GM13977 (cell line): ENCODE measurements at regions not wholly inside any gene's neighbourhood (a gene's known extent, or its start where the extent isn't known, plus 50 kb on each side); places are given as distances from the start of the nearest gene placed in this dataset.

ENCODE experiments used
- DNase-seq: peaks from one replicate; pipeline ENCODE4 v3.0.0; 2012; ENCODE audit warnings: low spot score
- in situ Hi-C: fragments of 300-500 bp; cut with MboI; formaldehyde crosslinking; loops from one replicate; pipeline ENCODE4 v1.12.0; 2022; ENCODE audit warnings: low sequenced_read_pairs, low pct_unique_long_range_greater_than_20kb, mixed read lengths, inconsistent platforms; ENCODE audit not compliant: unreplicated experiment
- TF ChIP-seq, protein P1 (sequence below): IDR thresholded peaks from 2 replicates; pipeline ENCODE4 v1.5.1; 2012; ENCODE audit warnings: mild to moderate bottlenecking, control low read depth; ENCODE audit not compliant: insufficient read depth; ENCODE audit errors: extremely low read depth, missing control alignments

DNA sequence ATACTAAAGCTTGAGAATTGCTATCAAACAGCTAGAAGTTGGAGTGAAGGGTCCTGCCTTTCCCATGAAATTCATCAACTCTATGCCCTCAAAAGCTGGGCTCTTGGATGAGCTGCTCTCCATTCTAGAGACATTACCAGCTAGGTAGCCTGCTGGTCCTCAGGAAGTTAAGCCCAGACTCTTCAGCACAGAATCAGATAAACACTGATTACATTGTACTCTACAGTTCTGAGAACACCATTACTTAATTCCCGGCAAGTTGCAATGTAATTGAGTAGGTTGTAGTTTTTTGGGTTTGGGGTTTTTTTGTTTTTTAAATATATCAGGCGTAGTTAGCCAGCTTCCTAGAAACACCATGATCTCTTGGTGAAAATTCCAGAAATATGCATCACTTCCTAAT is 84.1 kb upstream of the PIK3CG start:
- TF ChIP-seq, protein P1, sequence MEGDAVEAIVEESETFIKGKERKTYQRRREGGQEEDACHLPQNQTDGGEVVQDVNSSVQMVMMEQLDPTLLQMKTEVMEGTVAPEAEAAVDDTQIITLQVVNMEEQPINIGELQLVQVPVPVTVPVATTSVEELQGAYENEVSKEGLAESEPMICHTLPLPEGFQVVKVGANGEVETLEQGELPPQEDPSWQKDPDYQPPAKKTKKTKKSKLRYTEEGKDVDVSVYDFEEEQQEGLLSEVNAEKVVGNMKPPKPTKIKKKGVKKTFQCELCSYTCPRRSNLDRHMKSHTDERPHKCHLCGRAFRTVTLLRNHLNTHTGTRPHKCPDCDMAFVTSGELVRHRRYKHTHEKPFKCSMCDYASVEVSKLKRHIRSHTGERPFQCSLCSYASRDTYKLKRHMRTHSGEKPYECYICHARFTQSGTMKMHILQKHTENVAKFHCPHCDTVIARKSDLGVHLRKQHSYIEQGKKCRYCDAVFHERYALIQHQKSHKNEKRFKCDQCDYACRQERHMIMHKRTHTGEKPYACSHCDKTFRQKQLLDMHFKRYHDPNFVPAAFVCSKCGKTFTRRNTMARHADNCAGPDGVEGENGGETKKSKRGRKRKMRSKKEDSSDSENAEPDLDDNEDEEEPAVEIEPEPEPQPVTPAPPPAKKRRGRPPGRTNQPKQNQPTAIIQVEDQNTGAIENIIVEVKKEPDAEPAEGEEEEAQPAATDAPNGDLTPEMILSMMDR: no peak
- no peak for DNase-seq
- in situ Hi-C loops: no loop called here

DNA sequence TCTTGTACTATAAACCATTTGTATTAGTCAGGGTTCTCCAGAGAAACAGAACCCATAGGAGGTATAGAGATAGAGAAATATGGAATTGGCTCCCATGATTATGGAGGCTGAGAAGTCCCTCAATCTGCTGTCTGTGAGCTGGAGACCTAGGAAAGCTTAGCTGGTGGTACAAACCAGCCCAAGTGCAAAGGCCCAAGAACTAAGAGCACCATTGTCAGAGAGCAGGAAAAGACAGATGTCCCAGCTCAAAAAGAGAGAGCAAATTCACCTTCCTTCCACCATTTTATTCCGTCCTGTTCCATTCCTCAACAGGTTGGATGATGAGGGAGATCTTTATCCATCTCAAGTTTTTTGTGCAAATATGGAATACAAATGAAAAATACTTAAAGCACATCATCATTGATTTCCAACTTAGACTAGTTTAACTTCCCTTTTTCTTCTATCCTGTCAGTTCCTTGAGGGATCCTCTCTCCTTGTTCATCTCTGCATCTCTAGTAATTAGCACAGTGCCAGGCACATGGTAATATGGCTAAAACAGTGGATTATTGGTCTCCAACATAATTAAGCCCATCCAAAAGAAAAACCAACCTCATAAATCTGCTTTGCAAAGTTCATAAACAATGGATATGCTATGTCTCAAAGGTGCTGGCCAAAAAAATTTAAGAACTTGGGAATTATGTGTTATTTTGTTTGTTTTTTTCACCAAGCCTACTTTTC is 83.1 kb upstream of the PIK3CG start:
- TF ChIP-seq, protein P1: no peak
- no peak for DNase-seq
- in situ Hi-C loops: no loop called here

DNA sequence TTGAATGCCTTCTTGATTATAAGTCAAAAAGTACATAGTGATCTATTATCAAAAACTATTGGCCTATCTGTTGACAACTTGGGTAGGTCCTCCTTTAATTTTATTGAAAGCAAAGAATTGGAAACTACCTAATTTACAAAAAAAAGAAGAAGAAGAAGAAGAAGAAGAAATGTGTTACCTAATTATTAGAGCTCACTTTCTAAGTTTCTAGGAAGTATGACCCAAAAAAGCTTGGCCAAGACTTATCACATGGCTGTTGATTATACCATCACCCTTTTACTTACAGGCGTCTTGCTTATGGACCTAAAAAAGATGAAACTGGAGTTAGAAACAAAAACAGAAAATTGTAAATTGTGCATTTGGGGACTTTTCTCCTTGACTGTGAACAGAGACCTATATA is 81.8 kb upstream of the PIK3CG start:
- in situ Hi-C loops: no loop called here
- TF ChIP-seq, protein P1: no peak
- no peak for DNase-seq

DNA sequence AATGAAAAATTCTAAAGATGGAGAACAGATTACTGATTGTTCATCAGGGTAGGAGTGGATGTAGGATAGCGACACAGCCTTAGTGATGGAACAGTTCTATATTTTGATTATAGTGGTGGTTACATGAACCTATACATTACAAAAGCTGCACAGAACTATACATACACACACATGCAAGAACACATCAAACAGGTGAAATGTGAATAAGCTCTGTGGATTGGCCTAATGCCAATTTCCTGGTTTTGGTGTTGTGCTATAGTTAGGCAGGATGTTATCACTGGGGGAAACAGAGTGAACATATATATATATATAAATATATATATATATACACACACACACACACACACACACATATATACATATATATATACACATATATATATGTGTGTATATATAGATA is 76.4 kb upstream of the PIK3CG start:
- TF ChIP-seq, protein P1: no peak
- no peak for DNase-seq
- in situ Hi-C loops: no loop called here

DNA sequence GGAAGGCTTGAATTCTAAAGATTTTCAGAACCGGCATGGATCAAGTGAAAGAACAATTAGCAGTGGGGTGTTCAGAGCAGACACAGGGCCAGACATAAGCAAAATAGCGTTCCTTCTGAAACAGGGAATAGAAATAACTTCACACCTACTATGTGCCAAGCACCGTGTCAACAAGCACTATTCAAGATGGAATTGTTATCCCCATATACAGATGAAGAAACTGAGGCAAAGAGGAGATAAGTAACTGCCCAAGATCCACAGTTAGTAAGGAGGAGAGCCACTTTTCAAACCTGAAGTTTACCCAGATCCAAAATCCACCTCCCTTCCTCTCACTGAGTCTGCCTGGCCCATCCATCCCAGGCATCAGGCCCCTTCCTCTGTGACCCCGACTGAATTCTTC is 73.6 kb upstream of the PIK3CG start:
- in situ Hi-C loops: loop anchor here (5.0 kb wide), 1 partner anchor 356 kb away; no protein-coding TSS in a partner anchor
- no peak for DNase-seq
- TF ChIP-seq, protein P1: no peak

DNA sequence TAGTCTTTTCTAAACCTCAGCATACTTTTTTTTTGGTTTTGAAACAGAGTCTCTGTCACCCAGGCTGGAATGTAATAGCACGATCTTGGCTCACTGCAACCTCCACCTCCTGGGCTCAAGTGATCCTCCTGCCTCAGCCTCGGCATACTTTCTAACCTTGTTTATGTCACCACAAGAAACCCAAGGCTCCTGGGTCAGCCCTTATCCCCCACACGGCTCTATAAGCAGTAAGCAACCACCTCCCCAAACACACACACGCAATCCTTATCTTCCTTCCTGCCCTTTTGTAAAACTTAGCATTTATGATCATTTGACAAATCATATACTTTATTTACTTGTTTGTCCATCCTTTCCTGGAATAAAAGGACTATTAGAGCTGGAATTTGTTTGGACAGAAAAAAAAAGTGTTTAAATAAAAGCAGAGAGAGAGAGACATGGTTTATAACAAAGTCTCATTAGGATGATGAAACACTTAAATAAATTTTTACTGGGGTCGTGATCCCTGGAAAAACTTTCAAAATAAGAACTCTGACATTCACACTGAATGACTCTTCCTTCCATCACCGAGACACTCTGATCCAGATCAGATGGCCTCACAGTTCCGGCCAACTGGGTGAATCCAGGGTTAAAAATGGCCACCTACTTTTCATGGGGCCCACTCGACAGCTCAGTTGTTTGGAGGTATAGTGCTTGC is 72.7 kb upstream of the PIK3CG start:
- no peak for DNase-seq
- TF ChIP-seq, protein P1: no peak
- in situ Hi-C loops: loop anchor here (5.0 kb wide), 1 partner anchor 355 kb away; no protein-coding TSS in a partner anchor
